HEK293 (cell line): ENCODE measurements at regions not wholly inside any gene's neighbourhood (a gene's known extent, or its start where the extent isn't known, plus 50 kb on each side); places are given as distances from the start of the nearest gene placed in this dataset.

Experiments
- GLI4 ChIP-seq: fragments of 450-650 bp; formaldehyde crosslinking; IDR thresholded peaks from 2 replicates; pipeline ENCODE4 v1.5.1; 2016; ENCODE audit warnings: missing biosample characterization, missing genetic modification characterization
- GLIS1 ChIP-seq: fragments of 450-650 bp; formaldehyde crosslinking; IDR thresholded peaks from 2 replicates; pipeline ENCODE4 v1.5.1; 2016; ENCODE audit warnings: missing biosample characterization, missing genetic modification characterization
- YY2 ChIP-seq: fragments of 450-650 bp; formaldehyde crosslinking; IDR thresholded peaks from 2 replicates; pipeline ENCODE4 v1.5.1; 2016; ENCODE audit warnings: missing biosample characterization, missing genetic modification characterization
- ZFP37 ChIP-seq: fragments of 450-650 bp; formaldehyde crosslinking; IDR thresholded peaks from 2 replicates; pipeline ENCODE4 v1.5.1; 2016; ENCODE audit warnings: missing biosample characterization, missing genetic modification characterization
- ZFP41 ChIP-seq: fragments of 450-650 bp; formaldehyde crosslinking; IDR thresholded peaks from 2 replicates; pipeline ENCODE4 v1.5.1; 2016; ENCODE audit warnings: missing biosample characterization, missing genetic modification characterization, borderline replicate concordance
- ZNF140 ChIP-seq: fragments of 450-650 bp; formaldehyde crosslinking; IDR thresholded peaks from 2 replicates; pipeline ENCODE4 v1.5.1; 2016; ENCODE audit warnings: missing biosample characterization, missing genetic modification characterization
- ZNF555 ChIP-seq: fragments of 450-650 bp; formaldehyde crosslinking; conservative IDR thresholded peaks from 2 replicates; pipeline ENCODE4 v1.5.1; 2017; ENCODE audit warnings: missing biosample characterization, mild to moderate bottlenecking, missing genetic modification characterization, inconsistent platforms
- ZNF701 ChIP-seq: fragments of 450-650 bp; formaldehyde crosslinking; IDR thresholded peaks from 2 replicates; pipeline ENCODE4 v1.5.1; 2016; ENCODE audit warnings: missing biosample characterization, missing genetic modification characterization
- TF ChIP-seq, protein P1 (sequence below): fragments of 450-650 bp; formaldehyde crosslinking; IDR thresholded peaks from 2 replicates; pipeline ENCODE4 v1.5.1; 2017; ENCODE audit warnings: missing biosample characterization, mild to moderate bottlenecking, missing genetic modification characterization, moderate library complexity

DNA sequence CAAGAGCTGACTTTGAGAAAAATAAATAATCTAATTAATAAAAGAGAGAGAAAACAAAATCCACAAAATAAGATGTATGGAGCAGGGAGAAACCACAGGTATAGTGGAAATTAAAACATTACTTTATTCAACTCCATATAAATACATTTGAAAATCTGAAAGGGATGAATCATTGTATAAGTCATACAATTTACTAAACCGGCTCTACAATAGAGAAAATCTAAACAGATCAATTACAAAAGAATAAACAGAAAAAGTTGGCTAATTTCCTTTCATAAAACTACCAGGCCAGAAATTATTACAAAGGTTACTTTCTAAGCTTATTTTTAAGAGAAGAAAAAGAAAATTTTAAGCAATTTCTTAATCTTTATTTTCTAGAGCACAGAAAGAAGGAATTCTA is 51.3 kb upstream of the DRD2 start (continued):
- TF ChIP-seq GLI4 = no peak
- no peak for TF ChIP-seq GLIS1
- no peak for TF ChIP-seq ZNF140 (tag by site-specific recombination)
- TF ChIP-seq ZNF555 (tag by site-specific recombination) = no peak
- no peak for TF ChIP-seq ZFP37 (tag by site-specific recombination)
- no peak for TF ChIP-seq YY2 (tag by site-specific recombination)
- no peak for TF ChIP-seq ZFP41 (tag by site-specific recombination)
- TF ChIP-seq, protein P1, sequence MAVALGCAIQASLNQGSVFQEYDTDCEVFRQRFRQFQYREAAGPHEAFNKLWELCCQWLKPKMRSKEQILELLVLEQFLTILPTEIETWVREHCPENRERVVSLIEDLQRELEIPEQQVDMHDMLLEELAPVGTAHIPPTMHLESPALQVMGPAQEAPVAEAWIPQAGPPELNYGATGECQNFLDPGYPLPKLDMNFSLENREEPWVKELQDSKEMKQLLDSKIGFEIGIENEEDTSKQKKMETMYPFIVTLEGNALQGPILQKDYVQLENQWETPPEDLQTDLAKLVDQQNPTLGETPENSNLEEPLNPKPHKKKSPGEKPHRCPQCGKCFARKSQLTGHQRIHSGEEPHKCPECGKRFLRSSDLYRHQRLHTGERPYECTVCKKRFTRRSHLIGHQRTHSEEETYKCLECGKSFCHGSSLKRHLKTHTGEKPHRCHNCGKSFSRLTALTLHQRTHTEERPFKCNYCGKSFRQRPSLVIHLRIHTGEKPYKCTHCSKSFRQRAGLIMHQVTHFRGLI (tag by site-specific recombination) = no peak
- no peak for TF ChIP-seq ZNF701 (tag by site-specific recombination)
